HG03565 (cell line): ENCODE measurements at regions not wholly inside any gene's neighbourhood (a gene's known extent, or its start where the extent isn't known, plus 50 kb on each side); places are given as distances from the start of the nearest gene placed in this dataset.

Source experiments
- ATAC-seq: cut with Tn5 transposase; IDR thresholded peaks from one replicate; pipeline ENCODE4 v1.9.1; 2021; ENCODE audit warnings: mild to moderate bottlenecking, moderate library complexity; ENCODE audit not compliant: unreplicated experiment

DNA sequence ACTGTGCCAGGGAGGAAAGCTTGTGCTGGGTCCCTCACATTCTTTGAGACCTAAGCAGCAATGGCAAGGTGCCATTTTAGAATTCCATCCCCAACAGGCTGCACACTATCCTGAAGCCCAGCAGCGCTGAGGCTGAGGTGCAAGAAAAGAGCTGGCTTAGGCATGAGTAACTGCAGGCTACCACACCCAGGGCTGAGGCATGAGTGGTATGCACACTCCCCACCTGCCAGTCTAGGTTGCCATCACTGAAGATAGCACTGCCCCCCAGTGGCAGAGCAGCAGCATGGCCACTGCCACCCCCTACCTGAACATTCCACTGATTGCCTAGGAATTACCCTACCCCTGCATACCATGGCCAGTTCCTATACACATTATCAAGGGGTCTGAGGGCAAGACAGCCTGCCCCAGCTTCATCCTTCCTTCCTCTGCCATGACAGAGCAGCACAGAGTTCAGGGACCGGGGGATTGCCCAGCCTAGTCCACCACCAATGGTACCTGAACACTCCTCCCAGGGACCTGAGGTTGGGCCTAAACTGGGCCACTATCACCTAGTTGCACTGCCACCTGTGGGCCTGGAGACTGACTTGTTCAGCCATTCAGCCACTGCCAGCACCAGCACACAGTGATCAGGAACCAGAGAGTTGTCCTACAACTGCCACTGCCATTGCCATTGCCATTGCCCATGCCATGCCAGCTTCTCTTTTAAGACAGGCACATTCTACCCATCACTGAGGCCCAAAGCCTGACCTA, 129.8 kb downstream of the SATB1 start:
- peak; percentile 96 for ATAC-seq

DNA sequence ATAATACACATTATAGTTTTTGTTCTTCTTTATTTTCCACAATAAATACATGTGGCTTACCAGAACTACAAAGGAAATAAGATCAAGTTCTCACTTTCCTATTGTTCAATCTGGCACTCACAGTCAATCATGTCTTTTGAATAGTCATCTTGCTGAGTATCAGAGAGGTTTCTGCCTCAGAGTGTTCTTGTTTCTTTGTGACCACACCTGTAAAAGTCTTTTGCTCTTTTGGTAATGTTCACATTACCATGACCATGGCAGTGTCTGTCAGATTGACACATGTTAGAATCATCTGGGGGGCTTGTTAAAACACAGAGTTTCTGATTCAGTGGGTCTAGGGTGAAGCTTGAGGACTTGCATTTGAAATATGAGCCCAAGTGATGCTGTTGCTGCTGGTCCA, 135.0 kb downstream of the SATB1 start:
- ATAC-seq, result no peak

DNA sequence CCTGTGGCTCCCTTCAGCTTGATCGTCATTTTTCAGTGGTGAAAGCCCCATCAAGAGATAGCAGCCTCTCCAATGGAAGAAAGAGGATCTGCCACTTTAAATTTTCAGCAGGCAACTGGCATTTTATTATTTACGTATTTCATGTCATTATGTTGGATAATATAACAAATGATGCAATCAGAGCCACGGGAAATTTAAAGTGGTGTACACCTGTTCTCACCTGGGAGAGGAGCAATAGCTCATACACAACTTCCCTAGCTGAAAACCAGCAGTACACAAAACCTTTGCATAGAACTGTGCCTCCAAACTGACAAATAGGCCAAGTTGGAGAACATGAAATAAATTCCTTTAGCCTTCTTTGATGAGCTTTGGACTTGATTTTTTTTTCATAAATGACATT, 136.9 kb downstream of the SATB1 start:
- no peak for ATAC-seq

DNA sequence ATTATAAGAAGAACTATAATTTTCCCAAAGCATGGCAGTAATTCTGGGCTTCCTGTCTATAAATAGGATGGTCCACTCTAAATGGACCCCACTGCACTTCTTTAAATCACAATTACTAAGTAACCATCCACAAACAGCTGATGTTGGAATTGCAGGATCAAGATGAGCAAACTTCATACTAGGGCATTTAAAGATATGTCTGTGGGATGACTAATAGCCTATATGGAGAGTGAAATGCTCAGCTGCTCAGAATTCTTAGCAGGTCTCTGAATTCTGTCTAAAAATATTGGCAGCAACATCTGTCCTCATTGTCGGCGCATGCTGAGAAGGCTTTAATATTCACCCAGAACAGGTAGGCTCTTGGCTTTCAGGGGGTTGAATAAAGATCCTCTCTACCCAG, 140.4 kb downstream of the SATB1 start:
- ATAC-seq, result no peak

DNA sequence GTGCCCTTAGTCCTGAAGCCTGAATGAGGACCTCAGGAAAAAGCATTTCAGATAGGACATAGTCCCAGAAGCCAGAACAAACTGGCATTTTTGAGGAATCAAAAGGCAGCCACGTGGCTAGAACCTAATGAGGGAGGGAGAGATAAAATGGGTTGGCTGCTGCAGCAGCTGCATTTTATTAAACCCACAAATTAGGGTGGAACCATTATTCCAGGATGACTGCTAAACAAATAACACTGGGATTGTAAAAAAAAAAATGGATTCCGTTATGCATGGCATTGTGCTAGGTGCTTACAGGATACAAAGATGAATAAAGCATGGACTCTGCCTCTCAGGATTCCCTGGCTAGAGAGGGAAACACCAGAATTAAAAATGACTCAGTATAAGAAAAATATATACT, 141.5 kb downstream of the SATB1 start:
- ATAC-seq, result no peak

DNA sequence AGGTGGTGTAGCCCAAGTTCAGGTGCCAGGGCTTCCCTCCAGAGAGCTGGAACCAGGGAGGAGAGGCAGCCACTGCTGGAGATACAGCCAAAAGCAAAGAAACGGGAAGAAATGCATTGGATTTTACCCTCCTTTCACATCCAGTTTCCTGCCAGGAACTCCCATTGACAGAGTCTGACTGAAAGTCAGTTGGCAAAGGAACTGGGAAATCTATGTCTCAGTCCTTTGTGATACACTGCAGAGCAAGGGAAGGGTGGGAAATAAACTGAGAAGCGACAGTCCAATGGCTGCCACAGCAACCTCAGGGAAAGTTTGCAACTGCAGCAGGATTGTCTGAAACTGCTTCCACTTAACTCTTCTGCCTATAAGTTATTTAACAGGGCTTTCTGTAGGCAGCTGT, 142.6 kb downstream of the SATB1 start:
- no peak for ATAC-seq

DNA sequence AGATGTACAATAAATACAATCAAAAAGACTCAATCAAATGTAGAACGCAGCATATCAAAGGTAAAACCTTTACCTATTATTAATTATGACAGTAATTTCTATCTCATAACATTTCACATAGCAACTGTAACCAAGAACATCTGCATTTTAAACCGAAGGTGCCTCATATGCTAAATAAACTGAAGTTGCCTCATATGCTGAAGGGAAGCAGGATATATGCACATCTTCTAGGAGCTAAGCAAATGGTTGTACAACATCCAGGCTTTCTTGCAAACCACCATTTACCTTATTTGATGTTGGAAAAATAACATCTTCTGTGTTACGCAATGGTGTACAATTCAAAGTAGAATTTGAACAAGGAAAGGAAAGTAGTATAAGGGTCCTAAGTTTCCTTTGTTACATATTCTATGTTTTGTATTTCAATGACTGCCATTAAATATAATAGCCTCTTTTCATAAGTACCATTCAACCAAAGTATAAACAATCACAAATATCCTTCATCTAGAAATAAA, 145.9 kb downstream of the SATB1 start:
- ATAC-seq, result no peak

DNA sequence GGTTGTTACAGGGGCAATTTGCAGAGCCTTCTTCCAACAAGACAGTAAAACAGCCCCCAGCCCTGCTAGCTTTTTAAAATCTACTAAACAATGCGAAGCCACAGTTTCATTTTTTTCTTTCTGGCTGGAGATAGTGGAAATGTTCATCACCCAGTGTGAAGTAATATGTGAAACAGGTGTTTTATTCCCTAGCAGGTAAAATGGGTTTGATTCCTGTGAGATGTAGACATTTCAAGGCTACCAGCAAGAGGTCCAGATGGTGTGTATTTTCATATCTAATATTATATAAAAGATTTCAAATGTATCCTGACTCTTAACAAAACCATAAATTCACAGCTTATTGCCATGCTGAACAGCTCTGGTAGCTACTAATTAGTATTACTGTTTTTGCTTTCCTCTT, 160.3 kb downstream of the SATB1 start:
- no peak for ATAC-seq

DNA sequence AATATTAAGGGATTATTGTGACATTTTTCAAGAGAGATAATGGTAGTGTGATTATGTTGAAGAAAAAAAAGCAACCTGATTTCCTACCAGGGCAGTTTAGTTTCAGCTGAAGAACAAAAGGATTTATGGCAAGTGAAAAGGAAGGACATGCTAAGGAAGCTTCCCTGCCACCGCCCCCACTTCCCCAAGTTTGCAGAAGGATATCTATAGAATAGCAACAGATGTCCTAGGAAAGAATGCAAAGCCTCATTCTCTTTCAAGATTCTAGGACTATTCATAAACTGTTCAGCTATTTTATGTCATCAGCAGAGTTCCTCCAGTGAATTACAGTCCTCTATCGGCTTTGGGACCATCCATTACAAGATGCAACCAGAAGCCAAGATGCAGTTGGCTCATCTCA, 160.8 kb downstream of the SATB1 start:
- ATAC-seq, result no peak

DNA sequence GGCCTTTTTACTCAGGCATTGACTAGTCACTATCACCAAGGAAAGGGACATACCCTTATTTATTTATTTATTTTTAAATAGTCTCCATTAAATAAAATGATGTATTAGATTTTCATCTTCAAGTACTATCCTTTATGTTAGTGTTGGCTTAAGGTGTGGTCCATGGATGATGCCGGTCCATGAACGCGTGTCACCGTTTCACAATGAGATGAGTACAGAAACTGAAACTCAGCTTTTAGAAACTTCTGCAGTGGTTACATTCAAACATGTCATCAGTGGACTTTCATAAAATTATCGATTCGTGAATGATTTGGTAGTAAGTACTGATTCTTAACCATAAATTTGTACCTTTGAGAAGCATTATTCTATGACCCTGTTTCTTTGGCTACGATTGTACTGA, 166.6 kb downstream of the SATB1 start:
- peak; percentile 77 for ATAC-seq

DNA sequence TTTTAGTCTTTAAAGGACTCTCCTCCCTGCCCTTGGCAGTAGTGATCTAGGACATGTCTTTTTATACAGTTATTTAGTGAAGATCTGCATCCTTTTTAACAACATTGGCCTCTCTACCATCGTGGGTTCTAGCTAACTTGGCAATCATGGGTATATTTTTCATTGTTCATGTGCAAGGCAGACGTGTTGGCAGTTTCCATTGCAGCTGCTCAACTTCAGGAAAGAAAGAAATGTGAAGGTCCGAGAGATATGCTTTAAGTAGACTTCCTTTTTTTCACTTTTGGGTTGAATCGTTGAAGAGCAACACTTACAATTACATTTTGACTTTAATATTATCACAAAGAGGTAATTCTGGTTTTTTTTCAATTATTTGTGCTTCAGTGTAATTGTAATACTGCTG, 172.6 kb downstream of the SATB1 start:
- no peak for ATAC-seq

DNA sequence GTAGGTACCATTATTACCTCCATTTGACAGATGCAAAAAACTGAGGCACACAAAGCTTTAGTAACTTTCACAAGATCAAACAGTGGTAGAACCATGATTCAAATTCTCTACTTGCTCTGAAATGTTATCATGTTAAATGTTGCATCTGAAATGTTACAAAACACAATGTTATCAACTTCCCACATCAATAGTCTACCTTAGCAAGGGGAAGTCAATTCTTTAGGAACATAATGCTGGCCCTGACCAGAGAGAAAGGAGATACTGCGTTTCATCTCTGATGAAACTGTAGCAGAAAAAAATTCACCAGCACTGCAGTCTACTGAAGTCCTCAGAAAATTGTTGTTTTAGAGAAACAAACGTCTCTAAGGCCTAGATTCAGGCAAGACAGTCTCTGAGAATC, 174.1 kb downstream of the SATB1 start:
- ATAC-seq, result no peak

DNA sequence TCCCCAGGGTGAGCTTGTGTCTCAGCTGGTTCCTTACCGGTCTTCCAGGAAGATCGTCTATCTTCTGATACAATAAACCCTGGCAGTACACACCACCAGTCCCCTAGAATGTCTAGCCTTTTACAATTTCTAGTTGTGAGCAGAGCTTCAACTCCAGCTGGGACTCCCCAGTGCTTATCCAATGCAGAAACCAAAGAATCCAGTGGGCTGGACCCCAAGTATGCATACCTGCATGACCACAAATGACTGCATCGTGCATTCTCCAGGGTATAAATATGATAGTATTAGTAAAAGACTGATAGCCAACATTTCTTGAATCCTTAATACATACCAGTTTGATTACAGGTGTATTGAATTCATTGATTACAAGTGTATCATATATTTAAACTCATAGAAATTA, 176.0 kb downstream of the SATB1 start:
- ATAC-seq, result no peak

DNA sequence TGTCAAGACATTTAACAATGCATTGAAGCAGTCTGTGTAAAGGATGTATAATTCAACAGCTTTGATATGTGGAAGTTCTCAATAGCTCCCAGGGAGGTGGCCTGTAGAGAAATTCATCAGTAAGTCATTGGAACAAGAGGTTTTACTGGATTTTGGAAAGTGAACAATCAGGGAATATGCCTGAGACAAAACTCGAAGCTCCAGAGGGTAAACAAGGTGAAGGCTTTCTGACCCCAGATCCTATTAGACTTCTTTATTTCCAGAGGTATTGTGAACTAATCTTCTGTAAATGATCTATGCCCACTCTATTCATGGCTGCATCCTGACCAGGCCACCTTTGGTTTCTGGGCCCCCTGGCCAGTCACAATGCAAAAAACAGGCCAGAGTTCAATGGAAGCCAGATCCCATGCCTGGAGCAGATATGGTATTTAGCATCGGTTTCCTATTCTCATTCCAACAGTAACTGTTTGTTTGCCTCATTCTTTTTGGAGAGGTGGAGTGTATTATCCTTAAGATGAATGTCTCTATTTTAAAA, 177.3 kb downstream of the SATB1 start:
- no peak for ATAC-seq

DNA sequence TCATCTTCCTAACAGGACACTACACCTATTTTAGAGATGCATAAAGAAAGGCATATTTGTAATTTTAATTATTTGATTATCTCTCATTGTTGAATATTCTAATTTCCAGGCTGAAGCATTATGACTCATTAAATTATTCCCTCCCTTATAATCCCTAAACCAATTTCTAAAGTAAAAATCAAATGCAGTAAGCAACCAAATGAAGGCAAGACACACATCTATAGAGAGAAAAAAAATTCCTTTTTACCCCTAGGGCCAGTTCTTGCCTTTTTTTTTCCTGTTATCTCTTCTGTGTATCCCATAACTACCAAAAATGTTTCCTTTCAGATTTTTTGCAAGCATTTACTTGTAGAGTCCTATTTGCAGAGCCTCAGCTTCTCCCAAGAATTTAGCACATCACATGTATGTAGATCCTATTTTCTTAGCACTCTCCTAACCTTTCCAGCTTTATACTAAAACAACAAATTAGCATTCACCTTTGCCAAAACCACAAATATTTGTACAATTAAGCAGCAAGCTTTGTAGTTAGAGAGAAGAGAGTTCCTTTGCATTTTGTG, 177.9 kb downstream of the SATB1 start:
- no peak for ATAC-seq

DNA sequence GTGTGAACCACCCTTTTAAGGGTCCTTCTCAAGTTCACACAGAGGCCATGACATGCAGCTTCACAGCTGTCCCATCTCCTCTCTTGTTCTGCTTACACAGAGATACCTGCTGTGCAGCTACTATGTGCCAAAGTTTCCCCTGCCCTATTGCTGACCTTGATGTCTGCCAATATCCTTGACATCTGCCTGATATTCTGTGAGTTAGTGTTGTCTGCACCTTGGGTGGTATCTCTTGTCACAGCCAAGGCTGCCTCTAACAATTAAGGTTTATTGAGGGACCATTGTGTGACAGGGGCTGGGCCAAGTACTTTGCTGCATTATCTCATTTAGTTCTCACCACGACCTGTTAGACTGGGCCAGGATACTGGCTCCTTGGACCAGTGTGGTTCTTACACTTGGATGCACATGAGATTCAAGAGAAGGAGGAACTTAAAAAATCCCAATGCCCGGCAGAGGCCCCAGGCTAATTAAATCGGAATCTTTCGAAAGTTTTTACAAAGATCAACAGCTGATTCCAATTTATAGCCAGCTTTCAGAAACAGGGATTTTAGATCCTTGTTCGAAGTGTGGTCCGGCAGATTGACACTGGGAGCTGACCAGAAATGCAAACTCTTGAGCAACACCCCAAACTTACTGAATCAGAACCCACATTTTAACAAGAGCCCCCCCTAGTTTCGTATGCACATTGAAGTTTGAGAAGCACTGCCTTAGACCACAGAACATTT, 178.6 kb downstream of the SATB1 start:
- ATAC-seq, result no peak

DNA sequence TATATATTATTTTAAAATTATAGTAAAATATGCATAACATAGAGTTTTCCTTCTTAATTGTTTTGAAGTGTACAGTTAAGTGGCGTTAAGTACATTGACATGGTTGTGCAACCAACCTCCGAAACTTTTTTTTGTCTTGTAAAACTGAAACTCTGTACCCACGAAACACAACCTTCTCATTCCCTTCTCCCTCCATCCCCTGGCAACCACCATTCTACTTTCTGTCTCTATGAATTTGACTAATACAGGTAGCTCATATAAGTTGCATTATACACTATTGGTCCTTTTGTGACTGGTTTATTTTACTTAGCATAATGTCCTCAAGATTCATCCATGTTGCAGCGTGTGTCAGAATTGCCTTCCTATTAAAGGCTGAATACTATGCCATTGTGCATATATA, 179.4 kb downstream of the SATB1 start:
- no peak for ATAC-seq

DNA sequence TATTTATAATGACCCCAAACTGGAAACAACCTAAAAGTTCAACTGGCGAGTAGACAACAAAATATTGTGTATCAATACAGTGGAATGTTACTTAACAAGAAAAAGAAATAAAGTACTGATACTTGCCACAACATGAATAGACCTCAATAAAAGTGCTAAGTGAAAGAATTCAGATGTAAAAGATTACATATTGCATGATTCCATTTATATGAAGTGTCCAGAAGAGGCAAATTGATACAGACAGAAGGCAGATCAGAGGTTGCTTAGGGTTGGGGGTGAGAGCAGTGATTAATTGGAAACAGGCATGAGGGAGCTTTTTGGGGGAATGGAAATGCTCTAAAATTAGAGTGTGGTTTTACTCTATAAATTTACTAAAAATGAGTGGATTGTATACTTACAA, 183.3 kb downstream of the SATB1 start:
- no peak for ATAC-seq

DNA sequence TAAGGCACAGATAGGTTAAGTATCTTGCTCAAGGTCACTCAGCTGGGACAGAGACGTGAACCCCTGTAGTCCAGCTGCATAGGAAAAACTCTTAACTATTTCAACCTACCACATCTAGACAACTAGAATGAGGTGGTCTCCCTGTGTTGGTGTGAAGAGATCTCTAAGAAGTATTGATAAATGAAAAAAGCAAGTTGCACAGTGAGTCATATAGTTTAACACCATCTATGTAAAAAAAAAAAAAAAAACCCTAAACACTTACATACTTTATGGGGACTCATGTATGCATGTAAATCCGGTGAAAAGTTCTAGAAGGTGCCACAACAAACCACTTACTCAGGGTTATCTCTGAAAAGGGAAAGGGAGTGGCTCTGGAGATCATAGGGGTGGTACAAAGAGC, 185.5 kb downstream of the SATB1 start:
- ATAC-seq, result no peak

DNA sequence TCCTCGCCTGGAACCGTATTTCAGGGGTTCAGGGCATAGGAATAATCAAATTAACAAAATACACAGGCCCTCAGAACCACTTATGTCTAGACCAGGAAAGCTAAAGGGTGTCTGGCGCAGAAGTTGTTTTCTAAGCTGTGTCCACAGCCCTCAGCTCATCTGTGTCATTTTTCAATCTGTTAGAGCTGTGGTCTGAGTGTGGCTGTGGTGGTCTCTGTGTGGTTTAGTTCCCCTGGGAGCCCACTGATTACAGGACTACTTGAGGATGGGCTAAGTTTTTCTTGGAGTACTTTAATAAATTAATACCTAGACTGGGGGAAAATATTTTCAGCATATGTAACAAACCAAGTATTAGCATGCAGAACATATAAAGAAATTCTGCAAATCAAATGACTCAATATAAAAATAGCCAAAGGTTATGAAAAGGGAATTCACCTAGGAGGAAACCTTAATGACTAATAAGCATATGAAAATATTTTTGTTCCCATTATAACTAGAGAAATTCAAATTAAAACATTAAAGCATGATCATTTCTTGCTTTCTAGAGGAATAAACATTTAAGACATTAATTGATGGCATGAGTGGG, 186.3 kb downstream of the SATB1 start:
- no peak for ATAC-seq

DNA sequence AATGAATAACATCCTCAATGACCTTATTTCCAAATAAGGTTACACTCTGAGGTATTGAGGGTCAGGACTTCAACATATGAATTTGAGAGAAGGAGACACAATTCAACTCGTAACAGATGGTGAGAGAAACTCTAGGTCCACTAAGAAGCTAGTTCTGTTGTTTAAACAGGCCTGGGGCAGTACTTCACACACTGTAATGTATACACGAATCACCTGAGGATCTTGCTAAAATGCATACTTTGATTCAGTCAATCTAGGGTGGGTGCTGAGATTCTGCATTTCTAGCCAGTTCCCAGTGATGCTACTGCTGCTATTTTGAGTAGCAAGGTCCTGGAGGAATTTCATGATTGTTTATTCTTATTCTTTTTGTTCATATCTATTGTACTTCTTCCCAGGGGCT, 186.8 kb downstream of the SATB1 start:
- no peak for ATAC-seq
